Testis (tissue), 2 donors: ENCODE measurements at regions not wholly inside any gene's neighbourhood (a gene's known extent, or its start where the extent isn't known, plus 50 kb on each side); places are given as distances from the start of the nearest gene placed in this dataset.
A peak's percentile ranks its signal among the peaks of the same experiment; 100 is the strongest.

Experiments
- DNase-seq: peaks from one replicate; pipeline ENCODE4 v3.0.0-alpha.2; 2019
- H3K27ac ChIP-seq, 2 donors: fragments of 200-600 bp; sonication (generic); one replicate each; pipeline ENCODE4 v1.5.1; 2019
- H3K27me3 ChIP-seq: fragments of 200-600 bp; sonication (generic); one replicate; pipeline ENCODE4 v1.5.1; 2019
- H3K36me3 ChIP-seq: fragments of 200-600 bp; sonication (generic); one replicate; pipeline ENCODE4 v1.5.1; 2017; ENCODE audit warnings: low read depth; ENCODE audit errors: missing control alignments
- H3K4me1 ChIP-seq: fragments of 200-600 bp; sonication (generic); one replicate; pipeline ENCODE4 v1.5.1; 2019
- H3K4me3 ChIP-seq, 2 donors: fragments of 200-600 bp; sonication (generic); one replicate each; pipeline ENCODE4 v1.5.1; 2017 to 2019
- H3K9me3 ChIP-seq: fragments of 200-600 bp; sonication (generic); one replicate; pipeline ENCODE4 v1.5.1; 2017
- CTCF ChIP-seq, 3 experiments: fragments of 450-650 bp in 2 of 3; fragments of 200-600 bp in 1 of 3; sonication (generic) in 1 of 3; IDR thresholded peaks; one replicate each; pipeline ENCODE4 v1.5.1; 2016 to 2019; ENCODE audit warnings: antibody characterized with exemption in 3 of 3, mild to moderate bottlenecking in 2 of 3, moderate library complexity in 1 of 3
- POLR2A ChIP-seq: fragments of 450-650 bp; IDR thresholded peaks from one replicate; pipeline ENCODE4 v1.6.1; 2017; ENCODE audit warnings: antibody characterized with exemption, mild to moderate bottlenecking, moderate library complexity
- WGBS, 2 donors: methylation state at CpG; one replicate each; pipeline ENCODE4 v1.1.5; 2018; 5-methylcytosine and 5-hydroxymethylcytosine counted together
- intact Hi-C: fragments of 100-400 bp; cut with DNase I; formaldehyde crosslinking; loops from one replicate; pipeline ENCODE4 v1.15.1; 2023; ENCODE audit warnings: low total_unique reads

GRCh38 chr17:53186001-53186400, 636.7 kb upstream of the KIF2B start:
- WGBS, 2 donors = 33 to 37% methylated on average over 2 of the region's 2 CpGs
- DNase-seq = no peak
- Histone ChIP-seq H3K27ac (no peak overlapping the region), H3K4me1 (no peaks in the 10 kb centered on the region), H3K4me3 (no peak overlapping the region), H3K27me3 (no peaks in the 10 kb centered on the region), H3K9me3 (no peaks in the 10 kb centered on the region), H3K36me3 (no peaks in the 10 kb centered on the region)
- intact Hi-C loops = no loop called here
- no peak for TF ChIP-seq POLR2A
- TF ChIP-seq CTCF (IDR thresholded peaks at IDR 0.05) = peak in 1 of 3 experiments; percentile 12

- Histone ChIP-seq H3K36me3 (no peaks in the 10 kb centered on the region), H3K4me3 (no peak overlapping the region), H3K27ac (no peak overlapping the region), H3K9me3 (no peaks in the 10 kb centered on the region), H3K27me3 (no peaks in the 10 kb centered on the region), H3K4me1 (no peaks in the 10 kb centered on the region)
- no peak for DNase-seq
- TF ChIP-seq CTCF (IDR thresholded peaks at IDR 0.05) = no peak
- TF ChIP-seq POLR2A = no peak
- intact Hi-C loops = no loop called here
Observed at GRCh38 chr17:53176629-53177028, 646.1 kb upstream of the KIF2B start.

GRCh38 chr17:53168413-53168812, 654.3 kb upstream of the KIF2B start:
- WGBS, 2 donors = 81 to 82% methylated on average over 1 of the region's 1 CpG
- H3K4me1 ChIP-seq = no peaks in the 10 kb centered on the region
- intact Hi-C loops = no loop called here
- H3K36me3 ChIP-seq = no peaks in the 10 kb centered on the region
- no peak for TF ChIP-seq CTCF (IDR thresholded peaks at IDR 0.05)
- TF ChIP-seq POLR2A = no peak
- no peak overlapping the region for H3K27ac ChIP-seq
- no peaks in the 10 kb centered on the region for H3K27me3 ChIP-seq
- no peak for DNase-seq
- no peaks in the 10 kb centered on the region for H3K9me3 ChIP-seq
- H3K4me3 ChIP-seq = no peak overlapping the region

GRCh38 chr17:53166731-53167130, 656.0 kb upstream of the KIF2B start:
- no peaks in the 10 kb centered on the region for H3K36me3 ChIP-seq
- TF ChIP-seq CTCF (IDR thresholded peaks at IDR 0.05) = no peak
- TF ChIP-seq POLR2A = no peak
- H3K9me3 ChIP-seq = no peaks in the 10 kb centered on the region
- 56 to 63% methylated on average over 1 of the region's 1 CpG for WGBS, 2 donors
- no peak overlapping the region for H3K27ac ChIP-seq
- intact Hi-C loops = no loop called here
- no peak for DNase-seq
- H3K4me1 ChIP-seq = no peaks in the 10 kb centered on the region
- H3K4me3 ChIP-seq = no peak overlapping the region
- no peaks in the 10 kb centered on the region for H3K27me3 ChIP-seq

GRCh38 chr17:53150101-53150698, 672.5 kb upstream of the KIF2B start:
- no peaks in the 10 kb centered on the region for H3K36me3 ChIP-seq
- intact Hi-C loops = no loop called here
- no peaks in the 10 kb centered on the region for H3K9me3 ChIP-seq
- WGBS, 2 donors = 79 to 83% methylated on average over 2 of the region's 2 CpGs
- H3K27ac ChIP-seq = no peak overlapping the region
- H3K4me3 ChIP-seq = no peak overlapping the region
- no peaks in the 10 kb centered on the region for H3K4me1 ChIP-seq
- TF ChIP-seq CTCF (IDR thresholded peaks at IDR 0.05) = peak in 2 of 3 experiments; percentile 22 to 35
- no peak for TF ChIP-seq POLR2A
- H3K27me3 ChIP-seq = no peaks in the 10 kb centered on the region
- no peak for DNase-seq
